ENCODE measurements at regions not wholly inside any gene's neighbourhood (a gene's known extent, or its start where the extent isn't known, plus 50 kb on each side); places are given as distances from the start of the nearest gene placed in this dataset.

GRCh38 chr2:189960346-189960745 is 102.2 kb downstream of the MSTN start:
- TF ChIP-seq, protein P1, sequence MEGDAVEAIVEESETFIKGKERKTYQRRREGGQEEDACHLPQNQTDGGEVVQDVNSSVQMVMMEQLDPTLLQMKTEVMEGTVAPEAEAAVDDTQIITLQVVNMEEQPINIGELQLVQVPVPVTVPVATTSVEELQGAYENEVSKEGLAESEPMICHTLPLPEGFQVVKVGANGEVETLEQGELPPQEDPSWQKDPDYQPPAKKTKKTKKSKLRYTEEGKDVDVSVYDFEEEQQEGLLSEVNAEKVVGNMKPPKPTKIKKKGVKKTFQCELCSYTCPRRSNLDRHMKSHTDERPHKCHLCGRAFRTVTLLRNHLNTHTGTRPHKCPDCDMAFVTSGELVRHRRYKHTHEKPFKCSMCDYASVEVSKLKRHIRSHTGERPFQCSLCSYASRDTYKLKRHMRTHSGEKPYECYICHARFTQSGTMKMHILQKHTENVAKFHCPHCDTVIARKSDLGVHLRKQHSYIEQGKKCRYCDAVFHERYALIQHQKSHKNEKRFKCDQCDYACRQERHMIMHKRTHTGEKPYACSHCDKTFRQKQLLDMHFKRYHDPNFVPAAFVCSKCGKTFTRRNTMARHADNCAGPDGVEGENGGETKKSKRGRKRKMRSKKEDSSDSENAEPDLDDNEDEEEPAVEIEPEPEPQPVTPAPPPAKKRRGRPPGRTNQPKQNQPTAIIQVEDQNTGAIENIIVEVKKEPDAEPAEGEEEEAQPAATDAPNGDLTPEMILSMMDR (IDR thresholded peaks at IDR 0.05) = no peak
- TF ChIP-seq MAX (IDR thresholded peaks at IDR 0.05; ENCODE audit: low read depth) (no peak), USF1 (IDR thresholded peaks at IDR 0.05; ENCODE audit: borderline replicate concordance, low read depth) (no peak), EP300 (IDR thresholded peaks at IDR 0.05; ENCODE audit: borderline replicate concordance in 1 of 2, low read depth in 1 of 2, low read length in 1 of 2) (no peak), FOSL2 (IDR thresholded peaks at IDR 0.05; ENCODE audit: borderline replicate concordance, low read depth) (no peak), YY1 (IDR thresholded peaks at IDR 0.05; ENCODE audit: low read depth) (no peak), FOXJ3 (CRISPR knock-in tag; IDR thresholded peaks at IDR 0.05) (no peak), NRF1 (IDR thresholded peaks at IDR 0.05; ENCODE audit: low read depth, low read length) (no peak), TAF1 (IDR thresholded peaks at IDR 0.05; ENCODE audit: borderline replicate concordance, low read depth, low read length) (no peak), POLR2AphosphoS5 (IDR thresholded peaks at IDR 0.05; ENCODE audit: low read depth, low read length) (no peak), EZH2phosphoT487 (IDR thresholded peaks at IDR 0.05; ENCODE audit: borderline replicate concordance, low read depth) (no peak), SMC3 (IDR thresholded peaks at IDR 0.05; ENCODE audit: low read depth, low read length) (no peak), TEAD4 (IDR thresholded peaks at IDR 0.05; ENCODE audit: borderline replicate concordance, insufficient read depth) (no peak)
- TF ChIP-seq, protein P2, sequence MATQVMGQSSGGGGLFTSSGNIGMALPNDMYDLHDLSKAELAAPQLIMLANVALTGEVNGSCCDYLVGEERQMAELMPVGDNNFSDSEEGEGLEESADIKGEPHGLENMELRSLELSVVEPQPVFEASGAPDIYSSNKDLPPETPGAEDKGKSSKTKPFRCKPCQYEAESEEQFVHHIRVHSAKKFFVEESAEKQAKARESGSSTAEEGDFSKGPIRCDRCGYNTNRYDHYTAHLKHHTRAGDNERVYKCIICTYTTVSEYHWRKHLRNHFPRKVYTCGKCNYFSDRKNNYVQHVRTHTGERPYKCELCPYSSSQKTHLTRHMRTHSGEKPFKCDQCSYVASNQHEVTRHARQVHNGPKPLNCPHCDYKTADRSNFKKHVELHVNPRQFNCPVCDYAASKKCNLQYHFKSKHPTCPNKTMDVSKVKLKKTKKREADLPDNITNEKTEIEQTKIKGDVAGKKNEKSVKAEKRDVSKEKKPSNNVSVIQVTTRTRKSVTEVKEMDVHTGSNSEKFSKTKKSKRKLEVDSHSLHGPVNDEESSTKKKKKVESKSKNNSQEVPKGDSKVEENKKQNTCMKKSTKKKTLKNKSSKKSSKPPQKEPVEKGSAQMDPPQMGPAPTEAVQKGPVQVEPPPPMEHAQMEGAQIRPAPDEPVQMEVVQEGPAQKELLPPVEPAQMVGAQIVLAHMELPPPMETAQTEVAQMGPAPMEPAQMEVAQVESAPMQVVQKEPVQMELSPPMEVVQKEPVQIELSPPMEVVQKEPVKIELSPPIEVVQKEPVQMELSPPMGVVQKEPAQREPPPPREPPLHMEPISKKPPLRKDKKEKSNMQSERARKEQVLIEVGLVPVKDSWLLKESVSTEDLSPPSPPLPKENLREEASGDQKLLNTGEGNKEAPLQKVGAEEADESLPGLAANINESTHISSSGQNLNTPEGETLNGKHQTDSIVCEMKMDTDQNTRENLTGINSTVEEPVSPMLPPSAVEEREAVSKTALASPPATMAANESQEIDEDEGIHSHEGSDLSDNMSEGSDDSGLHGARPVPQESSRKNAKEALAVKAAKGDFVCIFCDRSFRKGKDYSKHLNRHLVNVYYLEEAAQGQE (IDR thresholded peaks at IDR 0.05; ENCODE audit: low read depth, low read length) = no peak
